ENCODE measurements at regions not wholly inside any gene's neighbourhood (a gene's known extent, or its start where the extent isn't known, plus 50 kb on each side); places are given as distances from the start of the nearest gene placed in this dataset.
A peak's percentile ranks its signal among the peaks of the same experiment; 100 is the strongest.

- WGBS (ENCODE audit: insufficient coverage), result 47% methylated on average over 5 of the region's 5 CpGs
- H3K9me3 ChIP-seq (replicated peaks; ENCODE audit: control insufficient read depth, low read depth, low read length), result no peaks in the 10 kb centered on the region
- no peak overlapping the region for H3K27ac ChIP-seq (ENCODE audit: low read length)
- no peaks in the 10 kb centered on the region for H3K36me3 ChIP-seq (ENCODE audit: control insufficient read depth, insufficient read depth, low read length)
- no peaks in the 10 kb centered on the region for H3K27me3 ChIP-seq (ENCODE audit: control insufficient read depth, insufficient read depth, low read length)
- DNase-seq, result no peak
- H3K4me1 ChIP-seq (ENCODE audit: control insufficient read depth, insufficient read depth, low read length), result no peaks in the 10 kb centered on the region
- no peak overlapping the region for H3K4me3 ChIP-seq (ENCODE audit: low read length)
These were observed 478.4 kb upstream of the CFAP20DC start for GRCh38 chr3:59528251-59528650.

GRCh38 chr3:59527493-59527892 is 477.7 kb upstream of the CFAP20DC start:
- H3K9me3 ChIP-seq (replicated peaks; ENCODE audit: control insufficient read depth, low read depth, low read length), result no peaks in the 10 kb centered on the region
- H3K27me3 ChIP-seq (ENCODE audit: control insufficient read depth, insufficient read depth, low read length), result no peaks in the 10 kb centered on the region
- no peaks in the 10 kb centered on the region for H3K4me1 ChIP-seq (ENCODE audit: control insufficient read depth, insufficient read depth, low read length)
- no peak for DNase-seq
- H3K4me3 ChIP-seq (ENCODE audit: low read length), result no peak overlapping the region
- H3K27ac ChIP-seq (ENCODE audit: low read length), result no peak overlapping the region
- no peaks in the 10 kb centered on the region for H3K36me3 ChIP-seq (ENCODE audit: control insufficient read depth, insufficient read depth, low read length)
- WGBS (ENCODE audit: insufficient coverage), result no CpG with 5 or more reads among the region's 3 CpGs

DNA sequence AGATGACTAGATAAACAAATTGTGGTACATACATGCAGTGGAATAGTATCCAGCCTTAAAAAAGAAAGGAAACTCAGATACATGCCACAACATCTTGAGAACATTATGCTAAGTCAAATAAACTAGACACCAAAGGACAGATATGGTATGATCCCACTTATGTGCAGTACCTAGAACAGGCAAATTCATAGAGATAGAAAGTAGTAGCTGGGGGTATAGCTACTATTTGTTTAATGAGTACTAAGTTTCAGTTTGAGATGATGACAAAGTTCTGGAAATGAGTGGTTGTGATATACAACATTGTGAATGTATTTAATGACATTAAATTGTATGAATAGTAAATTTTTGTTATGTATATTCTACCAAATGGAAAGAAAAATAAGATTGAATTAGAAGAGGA is 477.2 kb upstream of the CFAP20DC start:
- H3K36me3 ChIP-seq (ENCODE audit: control insufficient read depth, insufficient read depth, low read length), result no peaks in the 10 kb centered on the region
- H3K27ac ChIP-seq (ENCODE audit: low read length), result no peak overlapping the region
- H3K4me3 ChIP-seq (ENCODE audit: low read length), result no peak overlapping the region
- no peaks in the 10 kb centered on the region for H3K27me3 ChIP-seq (ENCODE audit: control insufficient read depth, insufficient read depth, low read length)
- H3K4me1 ChIP-seq (ENCODE audit: control insufficient read depth, insufficient read depth, low read length), result no peaks in the 10 kb centered on the region
- H3K9me3 ChIP-seq (replicated peaks; ENCODE audit: control insufficient read depth, low read depth, low read length), result no peaks in the 10 kb centered on the region
- no peak for DNase-seq

DNA sequence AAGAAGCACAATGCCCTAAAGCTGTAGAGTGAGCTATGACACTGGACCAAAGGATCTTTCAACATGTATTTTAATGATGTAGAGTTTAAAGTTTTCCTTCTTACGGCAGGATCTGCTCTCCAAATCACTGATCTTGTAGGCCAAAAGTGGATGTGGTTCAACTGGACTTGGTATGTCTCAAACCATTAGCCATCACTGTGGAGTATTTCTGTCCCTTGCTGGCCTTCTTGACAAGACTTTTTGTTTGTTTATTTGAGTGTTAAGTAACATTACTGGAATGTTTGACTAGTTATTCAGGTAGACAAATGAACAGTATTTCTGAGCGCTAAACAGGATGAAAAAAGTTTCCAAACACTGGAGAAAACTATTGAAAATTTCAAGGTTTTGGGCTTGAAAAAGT is 472.7 kb upstream of the CFAP20DC start:
- no peaks in the 10 kb centered on the region for H3K9me3 ChIP-seq (replicated peaks; ENCODE audit: control insufficient read depth, low read depth, low read length)
- H3K27me3 ChIP-seq (ENCODE audit: control insufficient read depth, insufficient read depth, low read length), result no peaks in the 10 kb centered on the region
- no peaks in the 10 kb centered on the region for H3K36me3 ChIP-seq (ENCODE audit: control insufficient read depth, insufficient read depth, low read length)
- no peaks in the 10 kb centered on the region for H3K4me1 ChIP-seq (ENCODE audit: control insufficient read depth, insufficient read depth, low read length)
- H3K27ac ChIP-seq (ENCODE audit: low read length), result no peak overlapping the region
- no peak for DNase-seq
- H3K4me3 ChIP-seq (ENCODE audit: low read length), result no peak overlapping the region
- WGBS (ENCODE audit: insufficient coverage), result 80% methylated on average over 1 of the region's 2 CpGs

DNA sequence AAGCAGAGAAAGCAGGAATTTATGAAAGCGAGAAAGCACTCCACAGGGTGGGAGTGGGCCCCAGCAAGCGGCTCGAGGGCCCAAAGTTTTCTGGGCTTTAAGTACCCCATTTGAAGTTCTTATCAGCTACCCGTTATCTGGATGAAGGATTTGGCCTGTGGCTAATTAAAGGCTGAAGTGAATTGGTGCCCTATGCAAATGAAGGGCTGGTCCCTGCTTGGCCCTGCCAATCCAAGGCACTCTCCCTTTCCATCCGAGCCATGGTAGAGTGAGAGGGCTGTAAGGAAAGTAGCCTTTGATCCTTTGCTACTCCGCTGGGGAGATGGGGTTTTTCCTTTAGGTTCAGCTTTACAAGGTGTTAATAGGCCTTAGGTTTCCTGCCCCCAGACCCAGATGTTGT is 469.3 kb upstream of the CFAP20DC start:
- no peak for DNase-seq
- Histone ChIP-seq H3K27ac (ENCODE audit: low read length) (no peak overlapping the region), H3K36me3 (ENCODE audit: control insufficient read depth, insufficient read depth, low read length) (no peaks in the 10 kb centered on the region), H3K4me1 (ENCODE audit: control insufficient read depth, insufficient read depth, low read length) (peaks cover 2% of the 10 kb centered on the region), H3K9me3 (replicated peaks; ENCODE audit: control insufficient read depth, low read depth, low read length) (no peaks in the 10 kb centered on the region), H3K4me3 (ENCODE audit: low read length) (no peak overlapping the region), H3K27me3 (ENCODE audit: control insufficient read depth, insufficient read depth, low read length) (no peaks in the 10 kb centered on the region)
- WGBS (ENCODE audit: insufficient coverage), result 73% methylated on average over 4 of the region's 6 CpGs

DNA sequence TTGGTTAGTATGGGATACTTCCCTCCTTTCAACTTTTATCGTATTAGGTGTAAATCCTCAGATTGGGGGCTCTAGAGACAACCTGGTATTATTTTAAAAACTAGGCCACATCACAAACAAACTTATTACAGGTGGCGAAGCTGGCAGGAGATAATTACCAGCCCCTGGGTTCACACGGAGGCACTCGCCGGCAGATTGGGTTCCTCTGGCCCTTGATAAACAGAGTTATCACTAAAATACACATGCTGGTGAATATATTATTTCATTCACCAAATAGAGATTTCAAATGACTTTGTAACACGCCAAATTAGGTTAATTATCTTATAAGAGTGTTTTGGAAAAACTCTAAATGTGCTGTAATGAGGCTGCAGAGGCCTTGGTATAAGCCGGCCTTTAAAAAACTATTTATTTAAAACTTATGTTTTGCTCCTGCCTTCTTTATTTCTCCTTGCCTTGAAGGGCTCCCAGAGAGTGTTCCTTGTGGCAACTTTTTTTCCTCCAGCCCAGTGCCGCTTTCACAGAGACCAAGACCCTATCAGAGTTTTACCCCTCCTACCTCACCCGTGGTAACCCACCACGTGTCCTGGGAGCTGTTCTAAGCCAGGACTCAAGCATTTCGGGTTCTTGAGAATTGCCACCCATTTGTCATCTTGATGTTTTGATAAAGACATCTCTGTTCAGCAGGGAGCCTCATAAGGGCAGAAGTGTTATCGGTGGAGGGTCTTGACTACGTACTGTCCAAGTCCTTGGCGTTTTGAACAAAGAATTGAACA is 468.6 kb upstream of the CFAP20DC start:
- Histone ChIP-seq H3K27ac (ENCODE audit: low read length) (no peak overlapping the region), H3K9me3 (replicated peaks; ENCODE audit: control insufficient read depth, low read depth, low read length) (no peaks in the 10 kb centered on the region), H3K27me3 (ENCODE audit: control insufficient read depth, insufficient read depth, low read length) (no peaks in the 10 kb centered on the region), H3K36me3 (ENCODE audit: control insufficient read depth, insufficient read depth, low read length) (no peaks in the 10 kb centered on the region), H3K4me1 (ENCODE audit: control insufficient read depth, insufficient read depth, low read length) (peaks cover 2% of the 10 kb centered on the region), H3K4me3 (ENCODE audit: low read length) (no peak overlapping the region)
- DNase-seq, result no peak
- WGBS (ENCODE audit: insufficient coverage), result 76% methylated on average over 5 of the region's 14 CpGs

GRCh38 chr3:59517388-59517787 is 467.6 kb upstream of the CFAP20DC start:
- DNase-seq, result no peak
- Histone ChIP-seq H3K27me3 (ENCODE audit: control insufficient read depth, insufficient read depth, low read length) (no peaks in the 10 kb centered on the region), H3K4me1 (ENCODE audit: control insufficient read depth, insufficient read depth, low read length) (peaks cover 2% of the 10 kb centered on the region), H3K27ac (ENCODE audit: low read length) (no peak overlapping the region), H3K9me3 (replicated peaks; ENCODE audit: control insufficient read depth, low read depth, low read length) (no peaks in the 10 kb centered on the region), H3K36me3 (ENCODE audit: control insufficient read depth, insufficient read depth, low read length) (no peaks in the 10 kb centered on the region), H3K4me3 (ENCODE audit: low read length) (no peak overlapping the region)
- 68% methylated on average over 4 of the region's 4 CpGs for WGBS (ENCODE audit: insufficient coverage)

DNA sequence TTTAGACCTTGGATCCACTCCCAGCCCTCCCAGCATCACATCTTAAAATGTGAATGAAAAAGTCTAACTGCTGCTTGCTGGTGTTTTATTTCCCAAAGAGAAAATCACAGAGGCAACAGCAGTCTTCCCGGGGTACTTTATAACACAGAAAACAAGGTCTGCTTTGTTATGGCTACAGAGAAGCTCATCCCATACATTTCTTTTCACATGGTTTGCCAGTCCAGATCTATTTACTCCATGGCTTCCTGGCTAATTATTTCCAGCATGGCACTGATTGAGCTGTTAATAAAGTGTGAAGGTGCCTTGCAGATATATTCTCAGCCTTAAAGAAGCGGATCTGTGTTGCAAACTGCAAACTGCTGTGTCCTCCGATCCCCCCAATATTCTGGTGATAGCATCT is 466.1 kb upstream of the CFAP20DC start:
- H3K27ac ChIP-seq (ENCODE audit: low read length), result no peak overlapping the region
- no peaks in the 10 kb centered on the region for H3K9me3 ChIP-seq (replicated peaks; ENCODE audit: control insufficient read depth, low read depth, low read length)
- H3K4me1 ChIP-seq (ENCODE audit: control insufficient read depth, insufficient read depth, low read length), result peaks cover 2% of the 10 kb centered on the region
- no peaks in the 10 kb centered on the region for H3K36me3 ChIP-seq (ENCODE audit: control insufficient read depth, insufficient read depth, low read length)
- peak; percentile 6 for DNase-seq
- H3K27me3 ChIP-seq (ENCODE audit: control insufficient read depth, insufficient read depth, low read length), result no peaks in the 10 kb centered on the region
- WGBS (ENCODE audit: insufficient coverage), result no CpG with 5 or more reads among the region's 3 CpGs
- H3K4me3 ChIP-seq (ENCODE audit: low read length), result no peak overlapping the region

DNA sequence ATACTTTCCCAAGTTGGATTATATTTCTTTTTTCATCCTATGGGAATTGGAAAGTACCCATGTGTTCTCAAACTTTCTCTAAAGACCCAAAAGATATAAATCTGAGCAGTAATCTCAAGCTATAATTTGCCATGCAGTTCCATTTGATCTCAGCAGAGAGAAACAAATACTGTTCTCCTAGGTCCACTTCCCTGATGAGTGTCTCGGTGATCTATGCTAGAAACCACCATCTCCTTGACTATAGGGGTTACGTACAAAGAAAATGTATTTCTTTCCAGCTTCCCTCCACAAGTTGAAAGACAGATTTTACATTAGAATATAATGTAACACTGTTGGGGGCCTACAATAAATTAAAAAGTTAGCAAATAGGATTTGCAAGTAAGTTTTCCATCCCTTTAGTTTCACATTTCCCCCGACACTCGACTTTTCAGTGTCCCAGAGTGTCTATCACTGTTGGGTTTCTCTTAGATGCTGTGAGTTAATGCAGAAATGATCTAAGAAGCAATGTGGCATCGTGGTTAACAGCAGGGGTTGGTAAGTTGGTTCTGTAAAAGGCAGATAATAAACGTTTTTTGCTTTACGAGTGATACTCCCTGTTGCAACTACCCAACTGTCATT is 465.1 kb upstream of the CFAP20DC start:
- no CpG with 5 or more reads among the region's 7 CpGs for WGBS (ENCODE audit: insufficient coverage)
- no peaks in the 10 kb centered on the region for H3K9me3 ChIP-seq (replicated peaks; ENCODE audit: control insufficient read depth, low read depth, low read length)
- DNase-seq, result no peak
- no peak overlapping the region for H3K27ac ChIP-seq (ENCODE audit: low read length)
- H3K4me1 ChIP-seq (ENCODE audit: control insufficient read depth, insufficient read depth, low read length), result peaks cover 2% of the 10 kb centered on the region
- no peaks in the 10 kb centered on the region for H3K27me3 ChIP-seq (ENCODE audit: control insufficient read depth, insufficient read depth, low read length)
- H3K4me3 ChIP-seq (ENCODE audit: low read length), result no peak overlapping the region
- no peaks in the 10 kb centered on the region for H3K36me3 ChIP-seq (ENCODE audit: control insufficient read depth, insufficient read depth, low read length)

GRCh38 chr3:59513570-59513969 is 463.7 kb upstream of the CFAP20DC start:
- Histone ChIP-seq H3K4me1 (ENCODE audit: control insufficient read depth, insufficient read depth, low read length) (peaks cover 2% of the 10 kb centered on the region), H3K27ac (ENCODE audit: low read length) (no peak overlapping the region), H3K36me3 (ENCODE audit: control insufficient read depth, insufficient read depth, low read length) (no peaks in the 10 kb centered on the region), H3K27me3 (ENCODE audit: control insufficient read depth, insufficient read depth, low read length) (no peaks in the 10 kb centered on the region), H3K9me3 (replicated peaks; ENCODE audit: control insufficient read depth, low read depth, low read length) (no peaks in the 10 kb centered on the region), H3K4me3 (ENCODE audit: low read length) (no peak overlapping the region)
- 40% methylated on average over 1 of the region's 1 CpG for WGBS (ENCODE audit: insufficient coverage)
- DNase-seq, result no peak

All from muscle of leg (tissue), 3 donors.